ENCODE measurements at regions not wholly inside any gene's neighbourhood (a gene's known extent, or its start where the extent isn't known, plus 50 kb on each side); places are given as distances from the start of the nearest gene placed in this dataset.
A peak's percentile ranks its signal among the peaks of the same experiment; 100 is the strongest.

GRCh38 chr4:137661693-137662092 lies 129.4 kb upstream of the PCDH18 start:
- no peak overlapping the region for H3K4me3 Mint-ChIP-seq
- DNase-seq, result no peak
- no peaks in the 10 kb centered on the region for H3K9me3 Mint-ChIP-seq
- H3K27ac Mint-ChIP-seq, result no peak overlapping the region; the same call in none of the 2 replicates
- TF ChIP-seq CTCF (IDR thresholded peaks at IDR 0.05), result no peak
- no peaks in the 10 kb centered on the region for H3K27me3 Mint-ChIP-seq (ENCODE audit: insufficient read depth)
- peaks cover 76% of the 10 kb centered on the region for H3K4me1 Mint-ChIP-seq (ENCODE audit: low read depth)
- peaks cover 5% of the 10 kb centered on the region; the same call in 1 of the 2 replicates for H3K36me3 Mint-ChIP-seq (ENCODE audit: low read depth)

- no peaks in the 10 kb centered on the region for H3K9me3 Mint-ChIP-seq
- no peaks in the 10 kb centered on the region for H3K27me3 Mint-ChIP-seq (ENCODE audit: insufficient read depth)
- peaks cover 79% of the 10 kb centered on the region for H3K4me1 Mint-ChIP-seq (ENCODE audit: low read depth)
- H3K36me3 Mint-ChIP-seq (ENCODE audit: low read depth), result peaks cover 5% of the 10 kb centered on the region; the same call in 1 of the 2 replicates
- peak overlapping the region; percentile 73 for H3K27ac Mint-ChIP-seq
- H3K4me3 Mint-ChIP-seq, result peak overlapping the region; percentile 2; the same call in 1 of the 2 replicates
- TF ChIP-seq CTCF (IDR thresholded peaks at IDR 0.05), result no peak
- DNase-seq, result no peak
Observed at GRCh38 chr4:137660211-137660610, 127.9 kb upstream of the PCDH18 start.

GRCh38 chr4:137659431-137659830 lies 127.1 kb upstream of the PCDH18 start:
- Mint-ChIP-seq H3K4me1 (ENCODE audit: low read depth) (peaks cover 73% of the 10 kb centered on the region), H3K36me3 (ENCODE audit: low read depth) (peaks cover 5% of the 10 kb centered on the region; the same call in 1 of the 2 replicates), H3K4me3 (peak overlapping the region; percentile 14), H3K27me3 (ENCODE audit: insufficient read depth) (no peaks in the 10 kb centered on the region), H3K9me3 (no peaks in the 10 kb centered on the region), H3K27ac (peak overlapping the region; percentile 49)
- no peak for TF ChIP-seq CTCF (IDR thresholded peaks at IDR 0.05)
- DNase-seq, result peak; percentile 39

GRCh38 chr4:137656661-137657060 lies 124.4 kb upstream of the PCDH18 start:
- Mint-ChIP-seq H3K36me3 (ENCODE audit: low read depth) (peaks cover 4% of the 10 kb centered on the region; the same call in 1 of the 2 replicates), H3K4me1 (ENCODE audit: low read depth) (peaks cover 58% of the 10 kb centered on the region), H3K4me3 (no peak overlapping the region), H3K27ac (no peak overlapping the region), H3K27me3 (ENCODE audit: insufficient read depth) (no peaks in the 10 kb centered on the region), H3K9me3 (no peaks in the 10 kb centered on the region)
- TF ChIP-seq CTCF (IDR thresholded peaks at IDR 0.05), result no peak
- no peak for DNase-seq

GRCh38 chr4:137655302-137655701 lies 123.0 kb upstream of the PCDH18 start:
- H3K27ac Mint-ChIP-seq, result no peak overlapping the region
- DNase-seq, result no peak
- H3K4me3 Mint-ChIP-seq, result no peak overlapping the region
- peaks cover 66% of the 10 kb centered on the region for H3K4me1 Mint-ChIP-seq (ENCODE audit: low read depth)
- H3K36me3 Mint-ChIP-seq (ENCODE audit: low read depth), result no peaks in the 10 kb centered on the region
- TF ChIP-seq CTCF (IDR thresholded peaks at IDR 0.05), result no peak
- H3K27me3 Mint-ChIP-seq (ENCODE audit: insufficient read depth), result no peaks in the 10 kb centered on the region
- no peaks in the 10 kb centered on the region for H3K9me3 Mint-ChIP-seq

GRCh38 chr4:137651128-137651527 lies 118.8 kb upstream of the PCDH18 start:
- DNase-seq, result peak; percentile 50
- Mint-ChIP-seq H3K27ac (no peak overlapping the region), H3K4me3 (no peak overlapping the region), H3K9me3 (no peaks in the 10 kb centered on the region), H3K36me3 (ENCODE audit: low read depth) (no peaks in the 10 kb centered on the region), H3K4me1 (ENCODE audit: low read depth) (peaks cover 53% of the 10 kb centered on the region), H3K27me3 (ENCODE audit: insufficient read depth) (peaks cover 2% of the 10 kb centered on the region; the same call in 1 of the 2 replicates)
- TF ChIP-seq CTCF (IDR thresholded peaks at IDR 0.05), result no peak
